ENCODE measurements at regions not wholly inside any gene's neighbourhood (a gene's known extent, or its start where the extent isn't known, plus 50 kb on each side); places are given as distances from the start of the nearest gene placed in this dataset.

DNA sequence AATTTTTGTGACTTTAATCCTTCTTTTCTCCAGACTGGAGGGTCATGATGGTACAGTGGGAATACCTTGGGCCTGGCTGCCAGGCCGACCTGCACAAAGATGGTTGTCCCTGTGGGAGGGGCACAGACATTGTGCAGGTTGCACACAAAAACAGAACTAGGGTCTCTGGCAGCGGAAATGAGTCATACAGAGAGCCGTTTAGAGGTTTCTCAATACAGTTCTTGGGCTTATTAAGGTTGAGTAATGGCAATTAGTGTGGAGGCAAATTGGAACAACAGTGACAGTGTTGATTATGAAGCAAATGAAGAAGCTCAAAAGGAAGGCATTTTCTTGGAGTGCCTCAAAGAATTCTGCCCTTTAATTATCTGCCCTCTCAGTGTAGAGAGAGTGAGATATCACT, 173.6 kb downstream of the TENT4A start:
- CTCF ChIA-PET, result no interaction called here
- no peak for DNase-seq (ENCODE audit: extremely low spot score)
- TF ChIP-seq NFRKB (IDR thresholded peaks at IDR 0.05) (no peak), BHLHE40 (IDR thresholded peaks at IDR 0.05; ENCODE audit: borderline replicate concordance) (no peak), ARNT (IDR thresholded peaks at IDR 0.05) (no peak)
- POLR2A ChIA-PET, result no interaction called here

DNA sequence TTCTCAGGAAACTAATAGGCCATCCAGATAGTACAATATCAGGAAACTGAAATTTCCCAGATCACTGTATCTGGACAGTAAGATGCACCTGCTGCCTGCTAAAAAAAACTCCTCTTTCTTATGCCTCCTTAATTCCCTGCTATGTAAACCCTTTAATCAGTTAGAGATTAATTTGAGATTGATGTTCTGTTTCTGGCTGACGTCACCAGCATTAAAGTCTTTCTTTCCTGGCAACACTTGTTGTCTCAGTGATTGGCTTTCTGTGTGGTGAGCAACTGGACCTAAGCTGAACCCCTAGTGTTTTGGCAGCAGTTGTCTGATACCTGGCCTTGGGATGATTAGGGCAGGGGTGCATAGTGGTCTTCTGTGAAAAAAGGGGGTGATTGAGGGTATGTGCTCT, 175.8 kb downstream of the TENT4A start:
- TF ChIP-seq CTBP1 (IDR thresholded peaks at IDR 0.05; ENCODE audit: borderline replicate concordance) (no peak), SP1 (IDR thresholded peaks at IDR 0.05) (no peak), BHLHE40 (IDR thresholded peaks at IDR 0.05; ENCODE audit: borderline replicate concordance) (no peak), FOXK2 (IDR thresholded peaks at IDR 0.05) (no peak), ELF4 (IDR thresholded peaks at IDR 0.05) (no peak), HDGF (IDR thresholded peaks at IDR 0.05; ENCODE audit: borderline replicate concordance) (no peak), L3MBTL2 (conservative IDR thresholded peaks at IDR 0.05) (no peak), SUZ12 (IDR thresholded peaks at IDR 0.05) (no peak), ARNT (IDR thresholded peaks at IDR 0.05) (no peak), LEF1 (IDR thresholded peaks at IDR 0.05; ENCODE audit: borderline replicate concordance) (no peak), FOXA1 (IDR thresholded peaks at IDR 0.05) (no peak)
- TF ChIP-seq, protein P1, sequence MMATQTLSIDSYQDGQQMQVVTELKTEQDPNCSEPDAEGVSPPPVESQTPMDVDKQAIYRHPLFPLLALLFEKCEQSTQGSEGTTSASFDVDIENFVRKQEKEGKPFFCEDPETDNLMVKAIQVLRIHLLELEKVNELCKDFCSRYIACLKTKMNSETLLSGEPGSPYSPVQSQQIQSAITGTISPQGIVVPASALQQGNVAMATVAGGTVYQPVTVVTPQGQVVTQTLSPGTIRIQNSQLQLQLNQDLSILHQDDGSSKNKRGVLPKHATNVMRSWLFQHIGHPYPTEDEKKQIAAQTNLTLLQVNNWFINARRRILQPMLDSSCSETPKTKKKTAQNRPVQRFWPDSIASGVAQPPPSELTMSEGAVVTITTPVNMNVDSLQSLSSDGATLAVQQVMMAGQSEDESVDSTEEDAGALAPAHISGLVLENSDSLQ (IDR thresholded peaks at IDR 0.05), result no peak
- ChIA-PET CTCF (no interaction called here), POLR2A (no interaction called here)
- no peak for DNase-seq (ENCODE audit: extremely low spot score)

GRCh38 chr5:6899221-6899620, 186.0 kb downstream of the TENT4A start:
- CTCF ChIA-PET, result no interaction called here
- TF ChIP-seq FOXA1 (IDR thresholded peaks at IDR 0.05) (no peak), CTBP1 (IDR thresholded peaks at IDR 0.05; ENCODE audit: borderline replicate concordance) (no peak), HDGF (IDR thresholded peaks at IDR 0.05; ENCODE audit: borderline replicate concordance) (no peak), SP1 (IDR thresholded peaks at IDR 0.05) (no peak)
- POLR2A ChIA-PET, result no interaction called here
- no peak for DNase-seq (ENCODE audit: extremely low spot score)

GRCh38 chr5:6900247-6901227, 187.3 kb downstream of the TENT4A start:
- ChIA-PET CTCF (no interaction called here), POLR2A (no interaction called here)
- TF ChIP-seq CTBP1 (IDR thresholded peaks at IDR 0.05; ENCODE audit: borderline replicate concordance) (no peak), FOXM1 (IDR thresholded peaks at IDR 0.05; ENCODE audit: borderline replicate concordance) (no peak), TARDBP (IDR thresholded peaks at IDR 0.05) (no peak), SUZ12 (IDR thresholded peaks at IDR 0.05) (no peak), LEF1 (IDR thresholded peaks at IDR 0.05; ENCODE audit: borderline replicate concordance) (no peak), ELF4 (IDR thresholded peaks at IDR 0.05) (no peak), FOXK2 (IDR thresholded peaks at IDR 0.05) (no peak), NFRKB (IDR thresholded peaks at IDR 0.05) (no peak)
- DNase-seq (ENCODE audit: extremely low spot score), result no peak

GRCh38 chr5:6902094-6902493, 188.9 kb downstream of the TENT4A start:
- DNase-seq (ENCODE audit: extremely low spot score), result no peak
- ChIA-PET CTCF (no interaction called here), POLR2A (no interaction called here)
- no peak for TF ChIP-seq FOXM1 (IDR thresholded peaks at IDR 0.05; ENCODE audit: borderline replicate concordance)
- TF ChIP-seq L3MBTL2 (conservative IDR thresholded peaks at IDR 0.05), result no peak
- no peak for TF ChIP-seq LEF1 (IDR thresholded peaks at IDR 0.05; ENCODE audit: borderline replicate concordance)
- no peak for TF ChIP-seq SP1 (IDR thresholded peaks at IDR 0.05)
- no peak for TF ChIP-seq HDGF (IDR thresholded peaks at IDR 0.05; ENCODE audit: borderline replicate concordance)
- no peak for TF ChIP-seq ARNT (IDR thresholded peaks at IDR 0.05)
- no peak for TF ChIP-seq FOXK2 (IDR thresholded peaks at IDR 0.05)

DNA sequence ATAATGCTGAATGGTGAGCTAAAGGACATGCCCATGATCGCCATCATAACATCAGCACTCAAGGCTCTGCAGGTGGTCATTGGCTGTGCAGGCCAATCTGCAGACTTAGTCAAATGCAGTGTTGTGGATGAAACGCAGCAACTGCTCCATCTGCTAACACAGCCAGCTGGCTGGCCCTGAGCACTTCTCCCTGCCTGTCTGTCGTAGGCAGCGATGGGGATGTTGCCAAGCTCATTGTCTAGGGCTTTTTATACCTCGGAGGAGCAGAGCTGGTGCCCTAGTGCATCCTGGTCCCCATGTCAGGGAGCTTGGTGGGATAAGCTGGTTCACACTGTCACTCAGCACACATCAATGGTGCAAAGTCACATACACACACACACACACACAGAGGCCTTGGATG, 189.4 kb downstream of the TENT4A start:
- no peak for DNase-seq (ENCODE audit: extremely low spot score)
- TF ChIP-seq FOXA1 (IDR thresholded peaks at IDR 0.05), result no peak
- TF ChIP-seq HDGF (IDR thresholded peaks at IDR 0.05; ENCODE audit: borderline replicate concordance), result no peak
- TF ChIP-seq TARDBP (IDR thresholded peaks at IDR 0.05), result no peak
- TF ChIP-seq FOXM1 (IDR thresholded peaks at IDR 0.05; ENCODE audit: borderline replicate concordance), result no peak
- TF ChIP-seq, protein P1 (IDR thresholded peaks at IDR 0.05), result no peak
- TF ChIP-seq L3MBTL2 (conservative IDR thresholded peaks at IDR 0.05), result no peak
- no peak for TF ChIP-seq ZNF384 (IDR thresholded peaks at IDR 0.05)
- TF ChIP-seq SP1 (IDR thresholded peaks at IDR 0.05), result no peak
- no peak for TF ChIP-seq ARNT (IDR thresholded peaks at IDR 0.05)
- TF ChIP-seq LEF1 (IDR thresholded peaks at IDR 0.05; ENCODE audit: borderline replicate concordance), result no peak
- TF ChIP-seq SUZ12 (IDR thresholded peaks at IDR 0.05), result no peak
- TF ChIP-seq BHLHE40 (IDR thresholded peaks at IDR 0.05; ENCODE audit: borderline replicate concordance), result no peak
- no peak for TF ChIP-seq ELF4 (IDR thresholded peaks at IDR 0.05)
- TF ChIP-seq CTBP1 (IDR thresholded peaks at IDR 0.05; ENCODE audit: borderline replicate concordance), result no peak
- no peak for TF ChIP-seq NFRKB (IDR thresholded peaks at IDR 0.05)
- no peak for TF ChIP-seq FOXK2 (IDR thresholded peaks at IDR 0.05)
- ChIA-PET CTCF (no interaction called here), POLR2A (no interaction called here)

GRCh38 chr5:6903934-6904333, 190.7 kb downstream of the TENT4A start:
- DNase-seq (ENCODE audit: extremely low spot score), result no peak
- ChIA-PET POLR2A (no interaction called here), CTCF (no interaction called here)
- no peak for TF ChIP-seq ARNT (IDR thresholded peaks at IDR 0.05)
- TF ChIP-seq ZNF384 (IDR thresholded peaks at IDR 0.05), result no peak
- TF ChIP-seq NFRKB (IDR thresholded peaks at IDR 0.05), result no peak

All from HEK293T (cell line).